ENCODE measurements at regions not wholly inside any gene's neighbourhood (a gene's known extent, or its start where the extent isn't known, plus 50 kb on each side); places are given as distances from the start of the nearest gene placed in this dataset.

GRCh38 chr13:64527561-64527960, 2702.6 kb downstream of the PCDH9 start:
- H3K4me3 ChIP-seq (ENCODE audit: low read depth, low read length): no peak overlapping the region
- DNase-seq (ENCODE audit: low read depth): no peak
- TF ChIP-seq, protein P1, sequence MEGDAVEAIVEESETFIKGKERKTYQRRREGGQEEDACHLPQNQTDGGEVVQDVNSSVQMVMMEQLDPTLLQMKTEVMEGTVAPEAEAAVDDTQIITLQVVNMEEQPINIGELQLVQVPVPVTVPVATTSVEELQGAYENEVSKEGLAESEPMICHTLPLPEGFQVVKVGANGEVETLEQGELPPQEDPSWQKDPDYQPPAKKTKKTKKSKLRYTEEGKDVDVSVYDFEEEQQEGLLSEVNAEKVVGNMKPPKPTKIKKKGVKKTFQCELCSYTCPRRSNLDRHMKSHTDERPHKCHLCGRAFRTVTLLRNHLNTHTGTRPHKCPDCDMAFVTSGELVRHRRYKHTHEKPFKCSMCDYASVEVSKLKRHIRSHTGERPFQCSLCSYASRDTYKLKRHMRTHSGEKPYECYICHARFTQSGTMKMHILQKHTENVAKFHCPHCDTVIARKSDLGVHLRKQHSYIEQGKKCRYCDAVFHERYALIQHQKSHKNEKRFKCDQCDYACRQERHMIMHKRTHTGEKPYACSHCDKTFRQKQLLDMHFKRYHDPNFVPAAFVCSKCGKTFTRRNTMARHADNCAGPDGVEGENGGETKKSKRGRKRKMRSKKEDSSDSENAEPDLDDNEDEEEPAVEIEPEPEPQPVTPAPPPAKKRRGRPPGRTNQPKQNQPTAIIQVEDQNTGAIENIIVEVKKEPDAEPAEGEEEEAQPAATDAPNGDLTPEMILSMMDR (IDR thresholded peaks at IDR 0.05; ENCODE audit: insufficient read depth, low read depth, low read length, missing control alignments): no peak

DNA sequence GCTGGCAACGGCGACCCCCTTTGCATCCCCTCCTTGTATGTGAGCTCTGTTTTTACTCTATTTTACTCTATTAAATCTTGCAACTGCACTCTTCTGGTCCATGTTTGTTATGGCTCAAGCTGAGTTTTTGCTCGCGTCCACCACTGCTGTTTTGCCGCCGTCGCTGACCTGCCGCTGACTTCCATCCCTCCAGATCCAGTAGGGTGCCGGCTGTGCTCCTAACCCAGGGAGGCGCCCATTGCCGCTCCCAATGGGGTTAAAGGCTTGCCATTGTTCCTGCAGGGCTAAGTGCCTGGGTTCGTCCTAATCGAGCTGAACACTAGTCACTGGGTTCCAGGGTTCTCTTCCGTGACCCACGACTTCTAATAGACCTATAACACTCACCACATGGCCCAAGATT, 2704.4 kb downstream of the PCDH9 start:
- no peak for DNase-seq (ENCODE audit: low read depth)
- TF ChIP-seq, protein P1 (IDR thresholded peaks at IDR 0.05; ENCODE audit: insufficient read depth, low read depth, low read length, missing control alignments): no peak
- H3K4me3 ChIP-seq (ENCODE audit: low read depth, low read length): no peak overlapping the region

DNA sequence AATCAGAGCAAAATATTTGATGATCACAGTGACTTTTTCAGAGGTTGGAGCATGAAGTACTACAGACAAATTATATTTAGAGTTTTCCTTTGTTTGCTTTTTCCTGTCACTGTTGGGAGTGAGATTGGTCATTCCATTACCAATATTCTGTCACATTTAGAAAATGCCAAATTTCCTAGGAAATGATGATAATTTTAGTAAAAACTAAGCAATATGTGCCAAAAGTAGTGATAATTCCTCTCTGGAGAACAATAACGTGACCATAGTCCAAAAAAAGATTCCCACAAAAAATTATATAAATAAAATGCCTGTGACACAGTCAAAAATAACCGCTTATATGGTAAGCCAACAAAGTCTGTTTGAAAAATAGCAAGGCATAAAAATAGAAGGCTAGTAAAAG, 2719.4 kb downstream of the PCDH9 start:
- no peak overlapping the region for H3K4me3 ChIP-seq (ENCODE audit: low read depth, low read length)
- DNase-seq (ENCODE audit: low read depth): no peak
- TF ChIP-seq, protein P1 (IDR thresholded peaks at IDR 0.05; ENCODE audit: insufficient read depth, low read depth, low read length, missing control alignments): no peak

GRCh38 chr13:64506246-64506645, 2723.9 kb downstream of the PCDH9 start:
- DNase-seq (ENCODE audit: low read depth): no peak
- H3K4me3 ChIP-seq (ENCODE audit: low read depth, low read length): no peak overlapping the region
- TF ChIP-seq, protein P1 (IDR thresholded peaks at IDR 0.05; ENCODE audit: insufficient read depth, low read depth, low read length, missing control alignments): no peak

GRCh38 chr13:64505336-64505910, 2724.7 kb downstream of the PCDH9 start:
- no peak for DNase-seq (ENCODE audit: low read depth)
- TF ChIP-seq, protein P1 (IDR thresholded peaks at IDR 0.05; ENCODE audit: insufficient read depth, low read depth, low read length, missing control alignments): no peak

DNA sequence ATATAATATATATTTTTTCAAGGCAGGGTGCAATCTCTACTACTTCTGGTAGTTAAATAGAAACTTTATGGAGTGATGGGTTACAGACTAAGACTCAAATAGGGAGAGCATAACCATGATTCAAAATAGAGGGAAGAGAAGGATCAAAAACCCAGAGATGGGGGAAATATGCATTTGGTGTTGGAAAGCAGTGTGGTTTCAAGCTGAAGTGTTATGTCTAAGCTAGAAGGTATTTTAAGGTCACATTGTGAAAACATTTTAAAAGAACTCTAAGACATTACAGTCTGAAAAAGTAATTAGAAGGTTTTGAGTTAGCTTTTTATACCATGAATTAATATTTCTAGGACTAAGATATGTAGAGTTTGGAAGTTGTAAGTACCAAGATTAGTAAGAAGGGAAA, 2741.4 kb downstream of the PCDH9 start:
- no peak for DNase-seq (ENCODE audit: low read depth)
- TF ChIP-seq, protein P1 (IDR thresholded peaks at IDR 0.05; ENCODE audit: insufficient read depth, low read depth, low read length, missing control alignments): no peak
- no peak overlapping the region for H3K4me3 ChIP-seq (ENCODE audit: low read depth, low read length)

More at GRCh38 chr13:64505336-64505910, 2724.7 kb downstream of the PCDH9 start:
- H3K4me3 ChIP-seq (ENCODE audit: low read depth, low read length): no peak overlapping the region

DNA sequence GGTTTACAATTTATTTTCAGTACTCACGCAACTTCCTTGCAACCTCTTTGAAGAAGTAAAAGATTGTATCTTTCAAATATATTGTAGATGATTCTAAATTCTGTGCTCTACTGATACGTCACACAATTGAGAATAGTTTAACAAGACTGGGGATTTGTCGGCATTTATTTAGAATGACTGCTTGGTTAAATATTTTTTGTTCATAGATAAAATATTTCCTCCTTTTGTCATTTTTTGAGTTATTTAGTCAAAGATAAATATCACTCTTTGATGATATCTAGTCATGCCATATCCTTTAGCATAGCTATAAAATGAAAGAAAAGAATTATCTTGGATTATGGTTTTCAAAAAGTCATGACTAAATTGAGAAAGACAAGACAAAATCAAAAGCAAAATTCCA, 2747.8 kb downstream of the PCDH9 start:
- no peak for DNase-seq (ENCODE audit: low read depth)
- TF ChIP-seq, protein P1 (IDR thresholded peaks at IDR 0.05; ENCODE audit: insufficient read depth, low read depth, low read length, missing control alignments): no peak
- H3K4me3 ChIP-seq (ENCODE audit: low read depth, low read length): no peak overlapping the region
